SJCRH30 (cell line): ENCODE measurements at regions not wholly inside any gene's neighbourhood (a gene's known extent, or its start where the extent isn't known, plus 50 kb on each side); places are given as distances from the start of the nearest gene placed in this dataset.
"Not testable (repeated sequence)": the region's sequence is repeated elsewhere in the genome, so short reads cannot be mapped to it uniquely, and the experiment has no call there.

Source experiments
- DNase-seq, 2 experiments: peaks; one replicate each; pipeline ENCODE4 v3.0.0-alpha.2; 2015 to 2020
- H3K27ac ChIP-seq: fragments of 250-450 bp; sonication (Bioruptor Pico); 2 replicates; pipeline ENCODE4 v1.5.1; 2020; ENCODE audit warnings: mild to moderate bottlenecking, moderate library complexity
- H3K27me3 ChIP-seq: fragments of 250-450 bp; sonication (Bioruptor Pico); 2 replicates; pipeline ENCODE4 v1.5.1; 2020; ENCODE audit warnings: mild to moderate bottlenecking, moderate library complexity
- H3K36me3 ChIP-seq: fragments of 250-450 bp; sonication (Bioruptor Pico); 2 replicates; pipeline ENCODE4 v1.5.1; 2020; ENCODE audit warnings: mild to moderate bottlenecking, moderate library complexity
- H3K4me1 ChIP-seq: fragments of 250-450 bp; sonication (Bioruptor Pico); 2 replicates; pipeline ENCODE4 v1.5.1; 2020; ENCODE audit warnings: mild to moderate bottlenecking, moderate library complexity
- H3K4me3 ChIP-seq: fragments of 250-450 bp; sonication (Bioruptor Pico); 2 replicates; pipeline ENCODE4 v1.5.1; 2020; ENCODE audit warnings: mild to moderate bottlenecking, moderate library complexity
- H3K9me3 ChIP-seq: fragments of 250-450 bp; sonication (Bioruptor Pico); replicated peaks from 2 replicates; pipeline ENCODE4 v1.5.1; 2020; ENCODE audit warnings: mild to moderate bottlenecking, moderate library complexity

- no peaks in the 10 kb centered on the region for H3K27me3 ChIP-seq
- no peak for DNase-seq
- no peak overlapping the region for H3K4me3 ChIP-seq
- no peaks in the 10 kb centered on the region for H3K4me1 ChIP-seq
- no peaks in the 10 kb centered on the region for H3K36me3 ChIP-seq
- H3K9me3 ChIP-seq, result no peaks in the 10 kb centered on the region
- no peak overlapping the region for H3K27ac ChIP-seq
Measured at GRCh38 chr6:49322861-49323260, 140.2 kb downstream of the MMUT start.

- H3K36me3 ChIP-seq, result no peaks in the 10 kb centered on the region
- no peak overlapping the region for H3K4me3 ChIP-seq
- no peaks in the 10 kb centered on the region for H3K27me3 ChIP-seq
- no peak for DNase-seq
- H3K4me1 ChIP-seq, result no peaks in the 10 kb centered on the region
- no peaks in the 10 kb centered on the region for H3K9me3 ChIP-seq
- H3K27ac ChIP-seq, result no peak overlapping the region
Measured at GRCh38 chr6:49321561-49322072, 141.4 kb downstream of the MMUT start.

GRCh38 chr6:49305010-49305409 is 158.0 kb downstream of the MMUT start:
- Histone ChIP-seq H3K27ac (no peak overlapping the region), H3K27me3 (no peaks in the 10 kb centered on the region)

DNA sequence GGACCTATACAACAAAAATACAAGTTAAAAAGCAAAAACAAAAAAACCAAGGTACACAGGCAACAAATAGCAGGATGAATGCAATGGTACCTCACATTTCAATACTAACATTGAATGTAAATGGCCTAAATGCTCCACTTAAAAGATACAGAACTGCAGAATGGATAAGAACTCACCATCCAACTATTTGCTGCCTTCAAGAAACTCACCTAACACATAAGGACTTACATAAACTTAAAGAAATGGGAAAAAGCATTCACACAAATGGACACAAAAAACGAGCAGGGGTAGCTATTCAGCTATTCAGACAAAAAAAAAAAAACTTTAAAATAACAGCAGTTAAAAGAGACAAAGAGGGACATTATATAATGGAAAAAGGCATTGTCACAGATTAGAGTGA is 158.7 kb downstream of the MMUT start:
- H3K27ac ChIP-seq, H3K9me3 ChIP-seq, H3K4me3 ChIP-seq, H3K36me3 ChIP-seq, H3K27me3 ChIP-seq, H3K4me1 ChIP-seq, DNase-seq: not testable (repeated sequence)

More at GRCh38 chr6:49305010-49305409, 158.0 kb downstream of the MMUT start:
- no peaks in the 10 kb centered on the region for H3K9me3 ChIP-seq
- no peaks in the 10 kb centered on the region for H3K4me1 ChIP-seq
- DNase-seq, result no peak
- no peaks in the 10 kb centered on the region for H3K36me3 ChIP-seq
- H3K4me3 ChIP-seq, result no peak overlapping the region

GRCh38 chr6:49300911-49301310 is 162.1 kb downstream of the MMUT start:
- Histone ChIP-seq H3K27ac (no peak overlapping the region), H3K4me3 (no peak overlapping the region), H3K36me3 (no peaks in the 10 kb centered on the region), H3K9me3 (no peaks in the 10 kb centered on the region), H3K27me3 (no peaks in the 10 kb centered on the region), H3K4me1 (no peaks in the 10 kb centered on the region)
- DNase-seq, result no peak

- DNase-seq, result no peak
Measured at GRCh38 chr6:49300443-49300842, 162.6 kb downstream of the MMUT start.

DNA sequence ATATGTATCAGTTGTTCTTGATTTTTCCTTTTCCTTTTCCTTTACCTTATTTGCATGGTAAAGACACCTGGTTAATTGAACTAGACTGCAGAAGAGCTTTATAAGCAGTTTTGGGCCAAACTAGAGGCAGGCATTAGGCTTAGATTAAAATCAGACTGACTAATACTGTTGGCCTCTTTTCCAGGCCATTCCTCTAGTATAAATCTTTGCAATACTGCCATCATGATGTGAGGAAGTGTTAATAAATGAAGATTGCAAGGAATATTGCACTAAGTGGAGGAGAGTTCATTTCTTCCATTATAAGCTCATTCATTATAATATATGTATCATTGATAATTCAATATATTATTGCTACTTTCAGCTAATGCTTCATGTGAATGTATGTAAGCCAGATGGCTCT is 163.8 kb downstream of the MMUT start:
- H3K9me3 ChIP-seq, result no peaks in the 10 kb centered on the region
- no peaks in the 10 kb centered on the region for H3K36me3 ChIP-seq
- no peak for DNase-seq
- no peaks in the 10 kb centered on the region for H3K27me3 ChIP-seq
- H3K27ac ChIP-seq, result no peak overlapping the region
- no peaks in the 10 kb centered on the region for H3K4me1 ChIP-seq
- H3K4me3 ChIP-seq, result no peak overlapping the region

More at GRCh38 chr6:49300443-49300842, 162.6 kb downstream of the MMUT start:
- H3K9me3 ChIP-seq, result no peaks in the 10 kb centered on the region
- no peaks in the 10 kb centered on the region for H3K27me3 ChIP-seq
- H3K36me3 ChIP-seq, result no peaks in the 10 kb centered on the region
- H3K27ac ChIP-seq, result no peak overlapping the region
- no peaks in the 10 kb centered on the region for H3K4me1 ChIP-seq
- H3K4me3 ChIP-seq, result no peak overlapping the region

DNA sequence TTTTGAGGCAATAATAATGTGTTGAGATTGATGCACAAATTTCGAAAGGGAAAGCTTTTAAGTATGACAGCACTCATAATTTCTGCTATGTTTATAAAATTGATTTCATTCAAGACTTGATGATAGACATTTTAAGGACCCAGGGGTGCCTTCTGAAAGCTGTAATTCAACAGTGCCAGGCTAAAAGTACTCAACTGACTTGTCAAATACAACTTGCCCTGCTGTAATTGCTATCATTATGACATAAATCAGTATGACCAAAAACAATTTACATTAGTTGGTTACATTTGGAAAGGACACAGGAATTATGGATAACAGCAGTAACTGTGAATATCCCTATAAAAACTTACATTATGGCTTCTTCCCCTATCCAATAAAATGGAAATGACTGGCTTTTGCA is 178.9 kb downstream of the MMUT start:
- H3K4me3 ChIP-seq, result no peak overlapping the region
- no peak for DNase-seq
- H3K9me3 ChIP-seq, result no peaks in the 10 kb centered on the region
- H3K4me1 ChIP-seq, result no peaks in the 10 kb centered on the region
- H3K27me3 ChIP-seq, result no peaks in the 10 kb centered on the region
- H3K27ac ChIP-seq, result no peak overlapping the region
- H3K36me3 ChIP-seq, result no peaks in the 10 kb centered on the region

DNA sequence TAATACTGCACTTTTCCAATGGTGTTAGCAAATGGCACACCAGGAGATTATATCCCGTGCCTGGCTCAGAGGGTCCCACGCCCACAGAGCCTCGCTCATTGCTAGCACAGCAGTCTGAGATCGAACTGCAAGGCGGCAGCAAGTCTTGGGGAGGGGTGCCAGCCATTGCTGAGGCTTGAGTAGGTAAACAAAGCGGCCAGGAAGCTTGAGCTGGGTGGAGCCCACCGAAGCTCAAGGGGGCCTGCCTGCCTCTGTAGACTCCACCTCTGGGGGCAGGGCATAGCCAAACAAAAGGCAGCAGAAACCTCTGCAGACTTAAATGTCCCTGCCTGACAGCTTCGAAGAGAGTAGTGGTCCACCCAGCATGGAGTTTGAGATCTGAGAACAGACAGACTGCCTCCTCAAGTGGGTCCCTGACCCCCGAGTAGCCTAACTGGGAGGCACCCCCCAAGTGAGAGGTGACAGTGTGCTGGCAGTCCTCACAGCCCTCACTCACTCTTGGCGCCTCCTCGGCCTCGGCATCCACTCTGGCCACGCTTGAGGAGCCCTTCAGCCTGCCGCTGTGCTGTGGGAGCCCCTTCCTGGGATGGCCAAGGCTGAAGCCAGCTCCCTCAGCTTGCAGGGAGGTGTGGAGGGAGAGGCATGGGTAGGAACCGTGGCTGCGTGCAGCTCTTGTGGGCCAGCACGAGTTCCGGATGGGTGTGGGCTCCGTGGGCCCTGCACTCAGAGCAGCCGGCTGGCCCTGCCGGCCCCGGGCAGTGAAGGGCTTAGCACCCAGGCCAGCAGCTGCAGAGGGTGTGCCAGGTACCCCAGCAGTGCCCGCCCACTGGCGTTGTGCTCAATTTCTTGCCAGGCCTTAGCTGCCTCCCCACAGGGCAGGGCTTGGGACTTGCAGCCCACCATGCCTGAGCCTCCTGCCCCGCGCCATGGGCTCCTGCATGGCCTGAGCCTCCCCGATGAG is 188.0 kb downstream of the MMUT start:
- H3K9me3 ChIP-seq, H3K4me3 ChIP-seq: not testable (repeated sequence)

GRCh38 chr6:49269190-49269589 is 193.9 kb downstream of the MMUT start:
- Histone ChIP-seq H3K4me1 (no peaks in the 10 kb centered on the region), H3K27ac (no peak overlapping the region), H3K4me3 (no peak overlapping the region), H3K36me3 (no peaks in the 10 kb centered on the region), H3K9me3 (no peaks in the 10 kb centered on the region), H3K27me3 (no peaks in the 10 kb centered on the region)
- no peak for DNase-seq

More for the DNA sequence above, 188.0 kb downstream of the MMUT start:
- H3K27me3 ChIP-seq, H3K36me3 ChIP-seq, H3K27ac ChIP-seq, DNase-seq, H3K4me1 ChIP-seq: not testable (repeated sequence)

- no peaks in the 10 kb centered on the region for H3K27me3 ChIP-seq
- no peak overlapping the region for H3K4me3 ChIP-seq
- peak in 1 of 2 experiments; percentile 1 for DNase-seq
- H3K4me1 ChIP-seq, result no peaks in the 10 kb centered on the region
- H3K9me3 ChIP-seq, result no peaks in the 10 kb centered on the region
- H3K27ac ChIP-seq, result no peak overlapping the region
- no peaks in the 10 kb centered on the region for H3K36me3 ChIP-seq
Measured at GRCh38 chr6:49264909-49265308, 198.1 kb downstream of the MMUT start.

- no peaks in the 10 kb centered on the region for H3K9me3 ChIP-seq
- no peaks in the 10 kb centered on the region for H3K4me1 ChIP-seq
- no peak overlapping the region for H3K27ac ChIP-seq
- no peak overlapping the region for H3K4me3 ChIP-seq
- no peaks in the 10 kb centered on the region for H3K27me3 ChIP-seq
- no peaks in the 10 kb centered on the region for H3K36me3 ChIP-seq
- DNase-seq, result no peak
Measured at GRCh38 chr6:49264496-49264895, 198.6 kb downstream of the MMUT start.

DNA sequence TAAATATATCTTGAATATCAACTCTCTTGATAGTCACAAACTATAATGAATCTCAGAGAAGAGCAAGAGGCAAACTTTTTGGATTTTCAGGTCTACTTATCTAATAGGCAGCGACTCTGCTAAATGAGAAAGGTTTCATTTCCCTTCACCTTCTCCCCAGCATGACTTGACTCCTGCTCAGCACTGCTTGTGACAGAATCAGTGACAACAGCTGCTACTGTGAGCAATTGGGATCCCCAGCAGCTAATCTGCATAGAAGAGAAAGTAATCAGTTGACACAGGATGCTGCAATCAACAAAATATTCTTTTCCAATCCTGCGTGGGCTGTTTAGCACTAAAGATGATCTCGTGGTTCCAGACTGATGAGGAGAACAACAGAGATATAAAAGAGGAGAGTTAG is 205.5 kb downstream of the MMUT start:
- peak in 1 of 2 experiments; percentile 1 for DNase-seq
- no peak overlapping the region for H3K27ac ChIP-seq
- H3K4me1 ChIP-seq, result no peaks in the 10 kb centered on the region
- no peak overlapping the region for H3K4me3 ChIP-seq
- H3K9me3 ChIP-seq, result no peaks in the 10 kb centered on the region
- H3K27me3 ChIP-seq, result no peaks in the 10 kb centered on the region
- no peaks in the 10 kb centered on the region for H3K36me3 ChIP-seq

DNA sequence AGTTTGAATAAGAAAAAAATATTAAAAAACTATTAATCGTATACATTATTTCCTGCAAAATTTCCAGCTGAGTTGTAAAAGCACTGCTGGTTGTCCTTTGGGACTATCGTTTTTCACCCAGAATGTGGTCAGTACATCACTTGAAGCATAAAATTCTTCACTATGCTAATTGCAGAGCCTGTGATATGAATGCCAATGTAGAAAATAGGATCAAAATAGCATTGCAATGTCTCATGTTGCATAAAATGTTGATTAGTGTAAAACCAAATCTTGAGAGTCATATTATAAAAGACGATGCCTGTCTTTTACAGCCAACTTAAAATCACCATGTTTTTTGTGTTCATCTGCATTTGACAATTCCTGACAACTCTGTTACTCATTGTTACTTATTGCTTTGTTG is 207.7 kb downstream of the MMUT start:
- Histone ChIP-seq H3K27ac (no peak overlapping the region), H3K4me1 (no peaks in the 10 kb centered on the region), H3K9me3 (no peaks in the 10 kb centered on the region), H3K36me3 (no peaks in the 10 kb centered on the region), H3K27me3 (no peaks in the 10 kb centered on the region), H3K4me3 (no peak overlapping the region)
- DNase-seq, result no peak

DNA sequence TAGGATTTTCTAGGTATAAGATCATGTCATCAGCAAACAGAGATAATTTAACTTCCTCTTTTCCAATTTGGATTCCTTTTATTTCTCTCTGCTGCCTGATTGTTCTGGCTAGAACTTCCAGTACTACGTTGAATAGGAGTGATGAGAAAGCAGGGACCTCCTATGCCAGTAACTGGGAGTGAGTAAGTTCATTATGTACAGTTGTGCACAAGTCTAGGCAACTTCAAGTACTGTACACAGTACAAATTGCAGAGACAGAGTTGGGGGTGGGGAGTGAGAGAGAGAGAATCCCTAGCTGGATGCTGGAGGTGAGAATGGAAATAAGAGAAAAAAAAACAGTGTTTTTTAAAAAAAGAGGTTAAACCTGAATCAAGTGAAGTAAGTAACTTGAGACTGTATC is 210.2 kb downstream of the MMUT start:
- no peak overlapping the region for H3K27ac ChIP-seq
- H3K36me3 ChIP-seq, result no peaks in the 10 kb centered on the region
- H3K4me1 ChIP-seq, result no peaks in the 10 kb centered on the region
- H3K27me3 ChIP-seq, result no peaks in the 10 kb centered on the region
- DNase-seq, result no peak
- no peak overlapping the region for H3K4me3 ChIP-seq
- H3K9me3 ChIP-seq, result no peaks in the 10 kb centered on the region

- Histone ChIP-seq H3K4me1 (no peaks in the 10 kb centered on the region), H3K27ac (no peak overlapping the region), H3K36me3 (no peaks in the 10 kb centered on the region), H3K4me3 (no peak overlapping the region), H3K27me3 (no peaks in the 10 kb centered on the region), H3K9me3 (no peaks in the 10 kb centered on the region)
- DNase-seq, result no peak
Measured at GRCh38 chr6:49233483-49233882, 229.6 kb downstream of the MMUT start.
